Mesothelial cell of epicardium (in vitro differentiated cells): ENCODE measurements at regions not wholly inside any gene's neighbourhood (a gene's known extent, or its start where the extent isn't known, plus 50 kb on each side); places are given as distances from the start of the nearest gene placed in this dataset.

Source experiments
- DNase-seq, 2 experiments: peaks; one replicate each; pipeline ENCODE4 v3.0.0; 2021; ENCODE audit warnings: low spot score in 2 of 2; ENCODE audit not compliant: unreplicated experiment in 2 of 2
- H3K27ac Mint-ChIP-seq: 2 replicates; pipeline ENCODE4 v1.8.0; 2021; ENCODE audit warnings: mixed read lengths
- H3K27me3 Mint-ChIP-seq: 2 replicates; pipeline ENCODE4 v1.8.0; 2021; ENCODE audit warnings: low read depth, mixed read lengths
- H3K36me3 Mint-ChIP-seq: 2 replicates; pipeline ENCODE4 v1.8.0; 2021; ENCODE audit warnings: mixed read lengths
- H3K4me1 Mint-ChIP-seq: 2 replicates; pipeline ENCODE4 v1.8.0; 2021; ENCODE audit warnings: mixed read lengths
- H3K4me3 Mint-ChIP-seq: 2 replicates; pipeline ENCODE4 v1.8.0; 2021; ENCODE audit warnings: mild to moderate bottlenecking, moderate library complexity, mixed read lengths
- H3K9me3 Mint-ChIP-seq: 2 replicates; pipeline ENCODE4 v1.8.0; 2021; ENCODE audit warnings: mixed read lengths
- CTCF ChIP-seq: fragments of 200-600 bp; sonication (generic); IDR thresholded peaks from one replicate; pipeline ENCODE4 v1.5.0; 2021; ENCODE audit warnings: antibody characterized with exemption; ENCODE audit not compliant: unreplicated experiment

GRCh38 chr22:48948575-48949170 lies 879.0 kb downstream of the BRD1 start:
- TF ChIP-seq CTCF, result no peak
- H3K27ac Mint-ChIP-seq, result no peak overlapping the region

GRCh38 chr22:48947636-48948035 lies 880.0 kb downstream of the BRD1 start:
- TF ChIP-seq CTCF, result no peak
- Mint-ChIP-seq H3K4me3 (no peak overlapping the region), H3K36me3 (no peaks in the 10 kb centered on the region), H3K9me3 (no peaks in the 10 kb centered on the region), H3K27ac (no peak overlapping the region), H3K27me3 (peaks cover 27% of the 10 kb centered on the region), H3K4me1 (no peaks in the 10 kb centered on the region)
- DNase-seq, result peak in 1 of 2 experiments; percentile 6

More at GRCh38 chr22:48948575-48949170, 879.0 kb downstream of the BRD1 start:
- DNase-seq, result peak in 1 of 2 experiments; percentile 13
- Mint-ChIP-seq H3K27me3 (peaks cover 27% of the 10 kb centered on the region), H3K4me1 (no peaks in the 10 kb centered on the region), H3K4me3 (no peak overlapping the region), H3K36me3 (no peaks in the 10 kb centered on the region), H3K9me3 (no peaks in the 10 kb centered on the region)

- DNase-seq, result peak in 1 of 2 experiments; percentile 21
- Mint-ChIP-seq H3K36me3 (no peaks in the 10 kb centered on the region), H3K27ac (no peak overlapping the region), H3K4me3 (no peak overlapping the region), H3K27me3 (peaks cover 23% of the 10 kb centered on the region), H3K9me3 (no peaks in the 10 kb centered on the region), H3K4me1 (no peaks in the 10 kb centered on the region)
- no peak for TF ChIP-seq CTCF
Measured at GRCh38 chr22:48945621-48946458, 881.8 kb downstream of the BRD1 start.

- TF ChIP-seq CTCF, result no peak
- no peaks in the 10 kb centered on the region for H3K9me3 Mint-ChIP-seq
- H3K4me3 Mint-ChIP-seq, result no peak overlapping the region
- H3K27ac Mint-ChIP-seq, result no peak overlapping the region
- DNase-seq, result peak in 1 of 2 experiments; percentile 26
- H3K27me3 Mint-ChIP-seq, result peaks cover 21% of the 10 kb centered on the region
- peaks cover 2% of the 10 kb centered on the region for H3K4me1 Mint-ChIP-seq
- H3K36me3 Mint-ChIP-seq, result no peaks in the 10 kb centered on the region
Measured at GRCh38 chr22:48944751-48945620, 882.7 kb downstream of the BRD1 start.

- no peak overlapping the region for H3K27ac Mint-ChIP-seq
- H3K9me3 Mint-ChIP-seq, result no peaks in the 10 kb centered on the region
- no peak for TF ChIP-seq CTCF
- H3K27me3 Mint-ChIP-seq, result peaks cover 16% of the 10 kb centered on the region
- peaks cover 2% of the 10 kb centered on the region for H3K4me1 Mint-ChIP-seq
- peak in 1 of 2 experiments; percentile 19 for DNase-seq
- no peaks in the 10 kb centered on the region for H3K36me3 Mint-ChIP-seq
- H3K4me3 Mint-ChIP-seq, result no peak overlapping the region
Measured at GRCh38 chr22:48944433-48944750, 883.3 kb downstream of the BRD1 start.
